Stomach smooth muscle (tissue), 2 donors: ENCODE measurements at regions not wholly inside any gene's neighbourhood (a gene's known extent, or its start where the extent isn't known, plus 50 kb on each side); places are given as distances from the start of the nearest gene placed in this dataset.

Experiments used
- H3K27ac ChIP-seq: one replicate; pipeline ENCODE4 v1.7.0; 2013; ENCODE audit warnings: mild to moderate bottlenecking, low read length, inconsistent platforms
- H3K27me3 ChIP-seq, 2 donors: one replicate each; pipeline ENCODE4 v1.7.0; 2013; ENCODE audit warnings: low read length in 2 of 2; ENCODE audit not compliant: insufficient read depth in 2 of 2, control insufficient read depth in 1 of 2
- H3K36me3 ChIP-seq, 2 donors: one replicate each; pipeline ENCODE4 v1.7.0; 2013; ENCODE audit warnings: low read length in 2 of 2; ENCODE audit not compliant: control insufficient read depth in 2 of 2, insufficient read depth in 2 of 2
- H3K4me1 ChIP-seq: one replicate; pipeline ENCODE4 v1.7.0; 2013; ENCODE audit warnings: low read length; ENCODE audit not compliant: control insufficient read depth, insufficient read depth
- H3K4me3 ChIP-seq, 2 donors: one replicate each; pipeline ENCODE4 v1.7.0; 2013; ENCODE audit warnings: low read length in 2 of 2
- H3K9ac ChIP-seq, 2 donors: one replicate each; pipeline ENCODE4 v1.7.0; 2013; ENCODE audit warnings: low read length in 2 of 2, mild to moderate bottlenecking in 1 of 2
- H3K9me3 ChIP-seq, 2 donors: one replicate each; pipeline ENCODE4 v1.7.0; 2013; ENCODE audit warnings: low read length in 2 of 2; ENCODE audit not compliant: control insufficient read depth in 2 of 2
- donor health status: healthy.
- donor health status: Pancreatic carcinoma.

GRCh38 chr2:5788447-5788846 is 96.3 kb downstream of the SOX11 start:
- H3K36me3 ChIP-seq = no peaks in the 10 kb centered on the region
- H3K4me3 ChIP-seq = no peak overlapping the region
- H3K27me3 ChIP-seq = peaks cover 0 to 2% of the 10 kb centered on the region in 2 donors
- H3K9ac ChIP-seq = no peak overlapping the region
- peaks cover 0 to 15% of the 10 kb centered on the region in 2 donors for H3K9me3 ChIP-seq
- no peak overlapping the region for H3K27ac ChIP-seq
- no peaks in the 10 kb centered on the region for H3K4me1 ChIP-seq

DNA sequence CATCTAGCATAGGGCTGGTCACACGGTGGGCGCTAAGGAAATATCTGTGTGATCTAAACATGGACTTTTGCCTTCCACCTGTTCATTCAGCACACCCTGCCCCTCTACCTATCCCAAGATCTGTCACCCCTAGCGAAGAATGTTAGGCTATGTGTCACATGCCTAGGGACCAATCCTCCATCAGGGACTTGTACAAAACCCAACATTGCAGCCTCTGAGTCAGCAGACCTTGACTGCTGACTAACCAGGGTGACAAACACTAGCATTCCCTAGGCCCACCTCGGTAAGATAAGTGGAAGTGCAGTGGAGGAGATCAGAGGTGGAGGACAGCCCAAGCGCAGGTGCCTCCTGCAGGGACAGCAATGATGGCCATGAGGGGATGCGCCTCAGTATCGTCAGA is 99.2 kb downstream of the SOX11 start:
- Histone ChIP-seq H3K9me3 (peaks cover 0 to 15% of the 10 kb centered on the region in 2 donors), H3K9ac (no peak overlapping the region), H3K36me3 (no peaks in the 10 kb centered on the region), H3K4me1 (no peaks in the 10 kb centered on the region), H3K27ac (no peak overlapping the region), H3K27me3 (peaks cover 0 to 2% of the 10 kb centered on the region in 2 donors), H3K4me3 (no peak overlapping the region)

DNA sequence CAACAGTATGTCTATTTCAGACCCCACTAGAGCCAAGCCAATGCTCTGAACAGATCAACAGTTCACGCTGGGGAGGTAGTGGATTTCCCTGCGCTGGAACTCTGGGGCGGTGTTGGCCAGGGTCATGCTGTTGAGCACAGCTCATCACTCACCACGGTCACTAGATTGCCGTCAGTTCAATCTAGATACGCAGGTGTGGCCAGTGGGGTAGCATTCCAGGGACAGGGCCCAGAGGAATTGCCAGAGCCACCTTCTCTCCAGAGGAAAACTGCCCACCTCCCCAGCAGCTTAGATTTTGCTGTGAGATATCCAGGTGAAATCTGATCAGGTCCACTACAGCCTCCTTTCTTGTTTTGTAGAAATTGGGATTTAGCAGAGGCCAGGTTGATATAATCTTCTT is 101.8 kb downstream of the SOX11 start:
- Histone ChIP-seq H3K4me3 (no peak overlapping the region), H3K27me3 (peaks cover 0 to 2% of the 10 kb centered on the region in 2 donors), H3K27ac (no peak overlapping the region), H3K4me1 (no peaks in the 10 kb centered on the region), H3K9me3 (peaks cover 0 to 7% of the 10 kb centered on the region in 2 donors), H3K9ac (no peak overlapping the region), H3K36me3 (no peaks in the 10 kb centered on the region)

DNA sequence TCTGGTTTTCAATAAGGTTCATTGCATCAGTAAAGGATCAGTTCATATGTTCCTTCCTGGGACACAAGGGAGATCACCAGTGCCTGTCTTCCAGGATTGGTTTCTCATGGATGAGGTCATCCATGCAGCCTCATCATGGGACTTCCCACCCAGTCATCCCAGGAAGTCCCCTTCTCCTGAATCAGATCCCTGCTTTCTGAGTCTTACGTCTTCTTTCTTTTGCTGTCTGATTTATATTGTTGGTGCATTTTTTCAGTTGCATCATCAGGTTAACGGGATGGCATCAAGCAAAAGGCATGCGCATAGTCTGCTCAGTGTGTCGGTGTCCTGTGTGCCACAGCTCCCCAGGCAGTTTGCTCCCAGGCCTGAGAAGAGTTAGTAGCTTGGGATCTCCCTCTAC is 105.9 kb downstream of the SOX11 start:
- no peaks in the 10 kb centered on the region for H3K36me3 ChIP-seq
- no peak overlapping the region for H3K4me3 ChIP-seq
- no peaks in the 10 kb centered on the region for H3K27me3 ChIP-seq
- no peaks in the 10 kb centered on the region for H3K4me1 ChIP-seq
- peaks cover 4 to 5% of the 10 kb centered on the region in 2 donors for H3K9me3 ChIP-seq
- H3K9ac ChIP-seq = no peak overlapping the region
- no peak overlapping the region for H3K27ac ChIP-seq

GRCh38 chr2:5799348-5799747 is 107.2 kb downstream of the SOX11 start:
- Histone ChIP-seq H3K36me3 (no peaks in the 10 kb centered on the region), H3K9me3 (peaks cover 4 to 5% of the 10 kb centered on the region in 2 donors), H3K27ac (no peak overlapping the region), H3K27me3 (peaks cover 0 to 2% of the 10 kb centered on the region in 2 donors), H3K9ac (no peak overlapping the region), H3K4me3 (no peak overlapping the region), H3K4me1 (no peaks in the 10 kb centered on the region)

- Histone ChIP-seq H3K36me3 (no peaks in the 10 kb centered on the region), H3K9ac (no peak overlapping the region), H3K4me1 (no peaks in the 10 kb centered on the region)
Observed at GRCh38 chr2:5803547-5803946, 111.4 kb downstream of the SOX11 start.

DNA sequence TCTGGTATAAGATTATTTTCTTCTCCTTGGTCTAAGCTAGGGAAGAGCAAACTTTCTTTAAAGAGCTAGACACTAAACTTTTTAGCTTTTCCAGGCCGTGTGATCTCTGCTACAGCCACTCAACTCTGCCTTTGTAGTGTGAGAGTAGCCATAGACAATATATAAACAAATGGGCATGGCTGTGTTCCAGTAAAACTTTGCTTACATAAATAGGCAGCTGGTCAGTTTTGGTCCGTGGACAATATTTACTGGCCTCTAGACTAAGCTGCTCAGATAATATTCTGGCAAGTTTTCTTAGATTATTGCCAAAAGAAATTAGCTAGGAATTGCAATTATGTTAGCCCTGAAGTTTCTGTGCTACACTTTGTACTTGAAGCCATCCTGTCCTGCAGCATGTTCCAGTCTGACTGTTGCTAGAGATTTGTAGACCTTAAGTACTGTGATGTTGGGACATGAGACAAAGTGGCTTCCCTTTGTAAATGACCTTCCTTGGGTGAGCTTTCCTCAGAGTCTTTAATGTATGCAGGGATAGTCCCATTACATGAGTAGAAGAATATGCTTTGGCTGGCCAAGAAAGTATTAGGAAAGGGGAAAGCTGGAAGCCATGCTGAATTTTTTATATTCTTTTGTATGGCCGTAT is 126.9 kb downstream of the SOX11 start:
- Histone ChIP-seq H3K27ac (no peak overlapping the region), H3K4me1 (no peaks in the 10 kb centered on the region), H3K9me3 (no peaks in the 10 kb centered on the region), H3K9ac (no peak overlapping the region), H3K36me3 (no peaks in the 10 kb centered on the region), H3K4me3 (no peak overlapping the region), H3K27me3 (no peaks in the 10 kb centered on the region)

More at GRCh38 chr2:5803547-5803946, 111.4 kb downstream of the SOX11 start:
- H3K27me3 ChIP-seq = peaks cover 0 to 2% of the 10 kb centered on the region in 2 donors
- no peak overlapping the region for H3K4me3 ChIP-seq
- peaks cover 4 to 5% of the 10 kb centered on the region in 2 donors for H3K9me3 ChIP-seq
- H3K27ac ChIP-seq = no peak overlapping the region

GRCh38 chr2:5824126-5824525 is 131.9 kb downstream of the SOX11 start:
- Histone ChIP-seq H3K4me1 (no peaks in the 10 kb centered on the region), H3K27me3 (no peaks in the 10 kb centered on the region), H3K27ac (no peak overlapping the region), H3K4me3 (no peak overlapping the region), H3K36me3 (no peaks in the 10 kb centered on the region), H3K9ac (no peak overlapping the region), H3K9me3 (no peaks in the 10 kb centered on the region)

DNA sequence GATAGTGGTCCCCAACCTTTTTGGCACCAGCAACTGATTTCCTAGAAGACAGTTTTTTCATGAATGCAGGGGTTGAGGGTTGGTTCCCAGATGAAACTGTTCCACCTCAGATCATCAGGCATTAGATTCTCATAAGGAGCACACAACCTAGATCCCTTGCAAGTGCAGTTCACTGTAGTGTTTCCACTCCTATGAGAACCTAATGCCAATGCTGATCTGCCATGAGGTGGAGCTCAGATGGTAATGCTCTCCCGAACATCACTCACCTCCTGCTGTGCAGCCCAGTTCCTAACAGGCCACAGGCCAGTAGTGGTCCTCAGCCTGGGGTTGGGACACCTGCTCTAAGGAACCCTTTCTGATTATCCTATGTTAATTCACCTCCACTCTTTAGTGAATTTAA is 133.5 kb downstream of the SOX11 start:
- H3K27ac ChIP-seq = no peak overlapping the region
- no peak overlapping the region for H3K9ac ChIP-seq
- H3K4me1 ChIP-seq = no peaks in the 10 kb centered on the region
- H3K4me3 ChIP-seq = no peak overlapping the region
- no peaks in the 10 kb centered on the region for H3K27me3 ChIP-seq
- H3K9me3 ChIP-seq = no peaks in the 10 kb centered on the region
- H3K36me3 ChIP-seq = no peaks in the 10 kb centered on the region

- Histone ChIP-seq H3K9me3 (no peaks in the 10 kb centered on the region), H3K27me3 (no peaks in the 10 kb centered on the region), H3K36me3 (no peaks in the 10 kb centered on the region), H3K27ac (no peak overlapping the region), H3K4me3 (no peak overlapping the region), H3K4me1 (no peaks in the 10 kb centered on the region), H3K9ac (no peak overlapping the region)
Observed at GRCh38 chr2:5826979-5827655, 134.9 kb downstream of the SOX11 start.

- Histone ChIP-seq H3K27ac (no peak overlapping the region), H3K36me3 (no peaks in the 10 kb centered on the region), H3K4me1 (no peaks in the 10 kb centered on the region), H3K9me3 (no peaks in the 10 kb centered on the region), H3K27me3 (no peaks in the 10 kb centered on the region), H3K9ac (no peak overlapping the region), H3K4me3 (no peak overlapping the region)
Observed at GRCh38 chr2:5834501-5834900, 142.3 kb downstream of the SOX11 start.
